ENCODE measurements at regions not wholly inside any gene's neighbourhood (a gene's known extent, or its start where the extent isn't known, plus 50 kb on each side); places are given as distances from the start of the nearest gene placed in this dataset.

DNA sequence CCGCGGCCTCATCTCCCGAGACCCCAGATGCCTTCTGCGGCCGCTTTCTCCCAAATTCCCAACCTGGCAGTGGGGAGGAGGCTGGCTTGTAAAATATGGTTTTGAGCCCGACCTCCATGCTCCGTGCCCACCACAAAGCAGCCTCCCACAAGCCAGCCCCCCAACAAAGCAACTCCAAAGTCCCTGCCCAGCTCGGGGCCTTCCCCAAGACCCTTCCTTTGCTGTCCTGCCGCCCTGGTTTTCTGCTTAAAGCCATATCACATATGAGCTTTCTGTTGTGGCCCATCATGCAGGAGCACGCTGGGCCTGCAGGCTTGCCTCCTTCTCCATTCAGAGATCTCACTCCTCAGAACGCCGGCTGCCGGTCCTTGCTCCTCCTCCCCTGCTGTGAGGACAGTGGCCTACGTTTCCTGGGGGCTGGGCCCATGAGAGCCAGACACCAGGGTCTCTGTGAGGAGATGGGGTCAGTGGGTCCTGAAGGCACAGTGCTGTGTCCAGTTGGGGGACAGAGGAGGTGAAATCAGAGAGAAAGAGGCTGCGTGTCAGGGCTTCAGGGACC lies 680.0 kb downstream of the BRD1 start:
- RAD21 ChIA-PET (ENCODE audit: low non-redundant PET in 1 of 2, low total read pairs in 2 of 2, uncharacterized antibody in 2 of 2, unreplicated experiment in 2 of 2), result no interaction called here
- Histone ChIP-seq H3K36me3 (ENCODE audit: control insufficient read depth in 1 of 2, insufficient read depth in 2 of 2, low read length in 2 of 2) (no peaks in the 10 kb centered on the region), H3K9ac (ENCODE audit: low read length) (no peak overlapping the region), H3K9me2 (ENCODE audit: insufficient read depth) (no peaks in the 10 kb centered on the region), H3K27ac (ENCODE audit: low read depth, low read length) (no peak overlapping the region), H3K27me3 (ENCODE audit: insufficient read depth, low read length) (peaks cover 49% of the 10 kb centered on the region), H3K4me2 (ENCODE audit: low read length) (no peak overlapping the region), H3K9me3 (ENCODE audit: control insufficient read depth in 1 of 2, insufficient read depth in 1 of 2, low read depth in 1 of 2, low read length in 2 of 2) (no peaks in the 10 kb centered on the region), H3K4me3 (replicated peaks in 1 of 2; ENCODE audit: low read depth in 1 of 2, low read length in 2 of 2) (no peak overlapping the region), H3K4me1 (ENCODE audit: control insufficient read depth in 1 of 2, insufficient read depth in 2 of 2, low read length in 2 of 2) (no peaks in the 10 kb centered on the region), H4K20me1 (ENCODE audit: insufficient read depth) (no peaks in the 10 kb centered on the region), H3K79me2 (ENCODE audit: insufficient read depth, low read length) (no peaks in the 10 kb centered on the region), H2AFZ (ENCODE audit: low read depth, low read length, poor library complexity, severe bottlenecking) (no peak overlapping the region)
- POLR2A ChIA-PET, result no interaction called here
- TF ChIP-seq SRF (IDR thresholded peaks at IDR 0.05; ENCODE audit: low read depth), result no peak
- TF ChIP-seq SP1 (IDR thresholded peaks at IDR 0.05; ENCODE audit: low read depth), result no peak
- CTCF ChIA-PET, result no interaction called here
- ATAC-seq (no peak), DNase-seq (ENCODE audit: low read depth, low spot score) (no peak)
- BruUV-seq (replicated peaks), result no TSS peak
- intact Hi-C loops (cut with micrococcal nuclease), result no loop called here

DNA sequence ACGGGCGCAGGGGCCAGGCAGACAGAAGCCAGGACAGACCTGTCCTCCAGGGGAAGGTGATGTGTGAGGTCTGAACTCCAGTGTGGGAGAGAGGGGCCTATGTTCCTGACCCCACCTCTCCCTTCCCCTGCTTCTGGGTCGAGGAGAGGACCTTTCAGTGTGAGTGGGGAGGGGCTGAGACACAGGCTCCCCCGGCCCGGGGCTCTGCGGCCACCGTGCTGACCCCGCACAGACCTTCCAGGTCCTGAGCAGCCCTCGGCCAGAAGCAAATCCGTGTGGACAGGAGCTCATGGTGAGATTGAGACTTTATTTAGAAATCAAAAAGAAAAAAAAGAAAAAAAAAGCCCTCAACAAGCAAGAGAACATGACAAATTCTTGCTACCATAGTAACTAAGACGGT lies 680.5 kb downstream of the BRD1 start:
- POLR2A ChIA-PET, result no interaction called here
- Histone ChIP-seq H3K4me1 (ENCODE audit: control insufficient read depth in 1 of 2, insufficient read depth in 2 of 2, low read length in 2 of 2) (no peaks in the 10 kb centered on the region), H3K36me3 (ENCODE audit: control insufficient read depth in 1 of 2, insufficient read depth in 2 of 2, low read length in 2 of 2) (no peaks in the 10 kb centered on the region), H3K4me2 (ENCODE audit: low read length) (no peak overlapping the region), H3K9ac (ENCODE audit: low read length) (no peak overlapping the region), H2AFZ (ENCODE audit: low read depth, low read length, poor library complexity, severe bottlenecking) (no peak overlapping the region), H3K27ac (ENCODE audit: low read depth, low read length) (no peak overlapping the region), H3K79me2 (ENCODE audit: insufficient read depth, low read length) (no peaks in the 10 kb centered on the region), H3K4me3 (replicated peaks in 1 of 2; ENCODE audit: low read depth in 1 of 2, low read length in 2 of 2) (no peak overlapping the region), H3K27me3 (ENCODE audit: insufficient read depth, low read length) (peaks cover 52% of the 10 kb centered on the region), H3K9me2 (ENCODE audit: insufficient read depth) (no peaks in the 10 kb centered on the region), H3K9me3 (ENCODE audit: control insufficient read depth in 1 of 2, insufficient read depth in 1 of 2, low read depth in 1 of 2, low read length in 2 of 2) (no peaks in the 10 kb centered on the region), H4K20me1 (ENCODE audit: insufficient read depth) (no peaks in the 10 kb centered on the region)
- TF ChIP-seq MAX (IDR thresholded peaks at IDR 0.05) (no peak), POLR2A (IDR thresholded peaks at IDR 0.05; ENCODE audit: borderline replicate concordance, extremely low read depth, insufficient read depth, insufficient read length) (no peak), ZNF274 (IDR thresholded peaks at IDR 0.05; ENCODE audit: low read depth, low read length) (no peak), SIN3A (IDR thresholded peaks at IDR 0.05; ENCODE audit: low read depth) (no peak), REST (IDR thresholded peaks at IDR 0.05; ENCODE audit: low read depth) (no peak), EGR1 (IDR thresholded peaks at IDR 0.05; ENCODE audit: low read depth) (no peak), YY1 (IDR thresholded peaks at IDR 0.05; ENCODE audit: extremely low read depth, insufficient replicate concordance, low read depth, low read length) (no peak), ZFX (IDR thresholded peaks at IDR 0.05) (no peak)
- DNase-seq (ENCODE audit: low read depth, low spot score) (no peak), ATAC-seq (no peak)
- RAD21 ChIA-PET (ENCODE audit: low non-redundant PET in 1 of 2, low total read pairs in 2 of 2, uncharacterized antibody in 2 of 2, unreplicated experiment in 2 of 2), result no interaction called here
- CTCF ChIA-PET, result no interaction called here
- intact Hi-C loops (cut with micrococcal nuclease), result no loop called here
- no TSS peak for BruUV-seq (replicated peaks)
